Neural cell (in vitro differentiated cells): ENCODE measurements at regions not wholly inside any gene's neighbourhood (a gene's known extent, or its start where the extent isn't known, plus 50 kb on each side); places are given as distances from the start of the nearest gene placed in this dataset.

Experiments used
- CTCF ChIP-seq: fragments of 450-650 bp; IDR thresholded peaks from 2 replicates; pipeline ENCODE4 v1.5.1; 2014; ENCODE audit warnings: antibody characterized with exemption, mild to moderate bottlenecking, moderate library complexity; ENCODE audit not compliant: poor library complexity, severe bottlenecking
- EP300 ChIP-seq: fragments of 450-650 bp; conservative IDR thresholded peaks from 2 replicates; pipeline ENCODE4 v1.6.1; 2014; ENCODE audit warnings: antibody characterized with exemption, mild to moderate bottlenecking, moderate library complexity; ENCODE audit not compliant: poor library complexity, severe bottlenecking
- EZH2 ChIP-seq: fragments of 200-600, 300-800 bp; shearing (Covaris generic), sonication (generic); IDR thresholded peaks from 2 replicates; pipeline ENCODE4 v1.6.1; 2014; ENCODE audit warnings: antibody characterized with exemption, low read length, borderline replicate concordance, mild to moderate bottlenecking; ENCODE audit not compliant: insufficient read depth, poor library complexity, severe bottlenecking
- MXI1 ChIP-seq: fragments of 450-650 bp; conservative IDR thresholded peaks from 2 replicates; pipeline ENCODE4 v1.6.1; 2014; ENCODE audit warnings: antibody characterized with exemption, mild to moderate bottlenecking; ENCODE audit not compliant: poor library complexity, severe bottlenecking
- POLR2AphosphoS5 ChIP-seq: IDR thresholded peaks from 2 replicates; pipeline ENCODE4 v1.6.1; 2012
- RAD21 ChIP-seq: fragments of 450-650 bp; conservative IDR thresholded peaks from 2 replicates; pipeline ENCODE4 v1.6.1; 2014; ENCODE audit warnings: antibody characterized with exemption, mild to moderate bottlenecking, moderate library complexity
- REST ChIP-seq: IDR thresholded peaks from 2 replicates; pipeline ENCODE4 v1.6.1; 2012; ENCODE audit warnings: borderline replicate concordance
- SMC3 ChIP-seq: fragments of 450-650 bp; conservative IDR thresholded peaks from 2 replicates; pipeline ENCODE4 v1.6.1; 2014; ENCODE audit warnings: antibody characterized with exemption, mild to moderate bottlenecking, moderate library complexity; ENCODE audit not compliant: poor library complexity
- TAF1 ChIP-seq: IDR thresholded peaks from 2 replicates; pipeline ENCODE4 v1.6.1; 2012; ENCODE audit warnings: low read depth

- no peak for TF ChIP-seq RAD21
- TF ChIP-seq CTCF: no peak
- TF ChIP-seq REST: no peak
- no peak for TF ChIP-seq EZH2
- no peak for TF ChIP-seq EP300
- TF ChIP-seq POLR2AphosphoS5: no peak
- no peak for TF ChIP-seq MXI1
- TF ChIP-seq SMC3: no peak
- TF ChIP-seq TAF1: no peak
Measured at GRCh38 chr12:85373045-85373444, 93.0 kb downstream of the ALX1 start.
